DND-41 (cell line): ENCODE measurements at regions not wholly inside any gene's neighbourhood (a gene's known extent, or its start where the extent isn't known, plus 50 kb on each side); places are given as distances from the start of the nearest gene placed in this dataset.

Experiments
- CTCF ChIP-seq: IDR thresholded peaks from 2 replicates; pipeline ENCODE4 v1.5.1; 2012; ENCODE audit warnings: borderline replicate concordance, low read length, moderate library complexity, mild to moderate bottlenecking; ENCODE audit not compliant: poor library complexity, severe bottlenecking; ENCODE audit errors: extremely low read depth
- EZH2 ChIP-seq: IDR thresholded peaks from 3 replicates; pipeline ENCODE4 v1.6.1; 2012; ENCODE audit warnings: borderline replicate concordance, low read depth, mild to moderate bottlenecking, moderate library complexity, low read length, inconsistent platforms; ENCODE audit not compliant: severe bottlenecking

- no peak for TF ChIP-seq EZH2
- TF ChIP-seq CTCF: no peak
These were observed 53.1 kb upstream of the KMT2E start for GRCh38 chr7:104960741-104961448.
